Mucosa of descending colon (tissue), 3 donors: ENCODE measurements at regions not wholly inside any gene's neighbourhood (a gene's known extent, or its start where the extent isn't known, plus 50 kb on each side); places are given as distances from the start of the nearest gene placed in this dataset.

Source experiments
- ATAC-seq: fragments of 200-7000 bp; cut with Tn5 transposase; one replicate; pipeline ENCODE4 v1.9.1; 2020; ENCODE audit warnings: mild to moderate bottlenecking, moderate library complexity
- DNase-seq, 3 donors: peaks; one replicate each; pipeline ENCODE4 v3.0.0-alpha.2; 2020
- H3K36me3 ChIP-seq: fragments of 200-600 bp; one replicate; pipeline ENCODE4 v1.8.0; 2021; ENCODE audit warnings: low read depth, mild to moderate bottlenecking
- H3K4me1 ChIP-seq: fragments of 200-600 bp; one replicate; pipeline ENCODE4 v1.8.0; 2021; ENCODE audit warnings: low read depth, mild to moderate bottlenecking
- H3K4me3 ChIP-seq: fragments of 200-600 bp; one replicate; pipeline ENCODE4 v1.8.0; 2021; ENCODE audit warnings: mild to moderate bottlenecking
- H3K9me3 ChIP-seq: fragments of 200-600 bp; one replicate; pipeline ENCODE4 v1.8.0; 2021; ENCODE audit warnings: mild to moderate bottlenecking
- CTCF ChIP-seq: fragments of 200-600 bp; IDR thresholded peaks from one replicate; pipeline ENCODE4 v1.8.0; 2022; ENCODE audit warnings: antibody characterized with exemption, mild to moderate bottlenecking
- intact Hi-C, 2 donors: fragments of 100-400 bp; cut with DNase I in 1 of 2; cut with micrococcal nuclease in 1 of 2; formaldehyde crosslinking; loops; one replicate each; pipeline versions ENCODE4 v1.11.0 to v1.11.1; 2022; cut with DNase I, micrococcal nuclease
- donor health status: DM: no; HTN: no; CAD: no; lungs with moderate emphysema.
- donor health status: DM: no; HTN: no; CAD: no.
- donor health status: DM: no; HTN: yes; CAD: no.

- intact Hi-C loops, result no loop called here
- no peaks in the 10 kb centered on the region for H3K9me3 ChIP-seq
- ATAC-seq (no peak), DNase-seq (no peak)
- no peaks in the 10 kb centered on the region for H3K4me1 ChIP-seq
- no peaks in the 10 kb centered on the region for H3K36me3 ChIP-seq
- no peak overlapping the region for H3K4me3 ChIP-seq
- TF ChIP-seq CTCF, result no peak
Measured at GRCh38 chr1:81020506-81020905, 780.2 kb upstream of the ADGRL2 start.

- Histone ChIP-seq H3K36me3 (no peaks in the 10 kb centered on the region), H3K4me3 (no peak overlapping the region), H3K9me3 (no peaks in the 10 kb centered on the region), H3K4me1 (no peaks in the 10 kb centered on the region)
- TF ChIP-seq CTCF, result no peak
- ATAC-seq (no peak), DNase-seq (no peak)
- intact Hi-C loops, result no loop called here
Measured at GRCh38 chr1:81010126-81010525, 790.6 kb upstream of the ADGRL2 start.

GRCh38 chr1:81008293-81008692 is 792.4 kb upstream of the ADGRL2 start:
- H3K36me3 ChIP-seq, result no peaks in the 10 kb centered on the region
- no peak overlapping the region for H3K4me3 ChIP-seq
- no peaks in the 10 kb centered on the region for H3K9me3 ChIP-seq
- ATAC-seq (no peak), DNase-seq (no peak)
- H3K4me1 ChIP-seq, result no peaks in the 10 kb centered on the region
- TF ChIP-seq CTCF, result no peak
- intact Hi-C loops, result no loop called here

- H3K4me3 ChIP-seq, result no peak overlapping the region
- no peak for DNase-seq
- no peaks in the 10 kb centered on the region for H3K9me3 ChIP-seq
- no peaks in the 10 kb centered on the region for H3K4me1 ChIP-seq
- intact Hi-C loops, result no loop called here
- H3K36me3 ChIP-seq, result no peaks in the 10 kb centered on the region
- ATAC-seq, result no peak
- TF ChIP-seq CTCF, result no peak
Measured at GRCh38 chr1:81007024-81007423, 793.7 kb upstream of the ADGRL2 start.

GRCh38 chr1:81006502-81006901 is 794.2 kb upstream of the ADGRL2 start:
- no peak for TF ChIP-seq CTCF
- no peak overlapping the region for H3K4me3 ChIP-seq
- no peak for ATAC-seq
- H3K4me1 ChIP-seq, result no peaks in the 10 kb centered on the region
- DNase-seq, result no peak
- intact Hi-C loops, result no loop called here
- no peaks in the 10 kb centered on the region for H3K9me3 ChIP-seq
- no peaks in the 10 kb centered on the region for H3K36me3 ChIP-seq

- H3K4me1 ChIP-seq, result no peaks in the 10 kb centered on the region
- H3K9me3 ChIP-seq, result no peaks in the 10 kb centered on the region
- no peak overlapping the region for H3K4me3 ChIP-seq
- DNase-seq (no peak), ATAC-seq (no peak)
- H3K36me3 ChIP-seq, result no peaks in the 10 kb centered on the region
- no peak for TF ChIP-seq CTCF
- intact Hi-C loops, result no loop called here
Measured at GRCh38 chr1:81004011-81004410, 796.7 kb upstream of the ADGRL2 start.
